ENCODE measurements at regions not wholly inside any gene's neighbourhood (a gene's known extent, or its start where the extent isn't known, plus 50 kb on each side); places are given as distances from the start of the nearest gene placed in this dataset.

GRCh38 chr3:106825962-106826605, 551.2 kb upstream of the CCDC54 start:
- no peak for TF ChIP-seq EZH2 (IDR thresholded peaks at IDR 0.05; ENCODE audit: borderline replicate concordance, low read length)
- TF ChIP-seq CTCF (IDR thresholded peaks at IDR 0.05; ENCODE audit: low read length), result no peak
- Histone ChIP-seq H3K9me2 (ENCODE audit: low read depth, low read length) (no peaks in the 10 kb centered on the region), H3K4me2 (ENCODE audit: low read length) (no peak overlapping the region), H3K9ac (ENCODE audit: low read length) (no peak overlapping the region), H3K9me3 (ENCODE audit: low read length) (no peaks in the 10 kb centered on the region), H3K27ac (ENCODE audit: low read depth, low read length, poor library complexity, severe bottlenecking) (no peak overlapping the region), H3K36me3 (ENCODE audit: insufficient read depth, low read length) (no peaks in the 10 kb centered on the region), H3K79me2 (ENCODE audit: insufficient read depth, low read length) (no peaks in the 10 kb centered on the region), H3F3A (ENCODE audit: insufficient read depth, low read length) (no peaks in the 10 kb centered on the region), H3K4me3 (ENCODE audit: low read depth, low read length, poor library complexity, severe bottlenecking) (no peak overlapping the region), H3K27me3 (ENCODE audit: insufficient read depth, low read length) (no peaks in the 10 kb centered on the region), H3K4me1 (ENCODE audit: insufficient read depth, low read length, severe bottlenecking) (no peaks in the 10 kb centered on the region), H2AFZ (ENCODE audit: low read length) (no peak overlapping the region), H4K20me1 (ENCODE audit: insufficient read depth, low read length) (no peaks in the 10 kb centered on the region)

GRCh38 chr3:106826791-106827311, 550.4 kb upstream of the CCDC54 start:
- Histone ChIP-seq H3K79me2 (ENCODE audit: insufficient read depth, low read length) (no peaks in the 10 kb centered on the region), H3K27ac (ENCODE audit: low read depth, low read length, poor library complexity, severe bottlenecking) (no peak overlapping the region), H3K4me1 (ENCODE audit: insufficient read depth, low read length, severe bottlenecking) (no peaks in the 10 kb centered on the region), H3K36me3 (ENCODE audit: insufficient read depth, low read length) (no peaks in the 10 kb centered on the region), H3K9me2 (ENCODE audit: low read depth, low read length) (no peaks in the 10 kb centered on the region), H3K9ac (ENCODE audit: low read length) (no peak overlapping the region), H3K4me2 (ENCODE audit: low read length) (no peak overlapping the region), H2AFZ (ENCODE audit: low read length) (no peak overlapping the region), H3K27me3 (ENCODE audit: insufficient read depth, low read length) (no peaks in the 10 kb centered on the region), H3K4me3 (ENCODE audit: low read depth, low read length, poor library complexity, severe bottlenecking) (no peak overlapping the region), H3F3A (ENCODE audit: insufficient read depth, low read length) (no peaks in the 10 kb centered on the region), H3K9me3 (ENCODE audit: low read length) (no peaks in the 10 kb centered on the region), H4K20me1 (ENCODE audit: insufficient read depth, low read length) (no peaks in the 10 kb centered on the region)
- no peak for TF ChIP-seq CTCF (IDR thresholded peaks at IDR 0.05; ENCODE audit: low read length)
- TF ChIP-seq EZH2 (IDR thresholded peaks at IDR 0.05; ENCODE audit: borderline replicate concordance, low read length), result no peak

- H3K9me2 ChIP-seq (ENCODE audit: low read depth, low read length), result no peaks in the 10 kb centered on the region
- H3K36me3 ChIP-seq (ENCODE audit: insufficient read depth, low read length), result no peaks in the 10 kb centered on the region
- no peak overlapping the region for H2AFZ ChIP-seq (ENCODE audit: low read length)
- H3K27ac ChIP-seq (ENCODE audit: low read depth, low read length, poor library complexity, severe bottlenecking), result no peak overlapping the region
- no peak overlapping the region for H3K4me2 ChIP-seq (ENCODE audit: low read length)
- H3K4me1 ChIP-seq (ENCODE audit: insufficient read depth, low read length, severe bottlenecking), result no peaks in the 10 kb centered on the region
- H3K27me3 ChIP-seq (ENCODE audit: insufficient read depth, low read length), result no peaks in the 10 kb centered on the region
- TF ChIP-seq EZH2 (IDR thresholded peaks at IDR 0.05; ENCODE audit: borderline replicate concordance, low read length) (no peak), CTCF (IDR thresholded peaks at IDR 0.05; ENCODE audit: low read length) (no peak)
- H3K9me3 ChIP-seq (ENCODE audit: low read length), result no peaks in the 10 kb centered on the region
- H3K4me3 ChIP-seq (ENCODE audit: low read depth, low read length, poor library complexity, severe bottlenecking), result no peak overlapping the region
- H4K20me1 ChIP-seq (ENCODE audit: insufficient read depth, low read length), result no peaks in the 10 kb centered on the region
- no peak overlapping the region for H3K9ac ChIP-seq (ENCODE audit: low read length)
- H3K79me2 ChIP-seq (ENCODE audit: insufficient read depth, low read length), result no peaks in the 10 kb centered on the region
- H3F3A ChIP-seq (ENCODE audit: insufficient read depth, low read length), result no peaks in the 10 kb centered on the region
Observed at GRCh38 chr3:106827515-106828213, 549.6 kb upstream of the CCDC54 start.

Data from OCI-LY1 (cell line).